A673 (cell line): ENCODE measurements at regions not wholly inside any gene's neighbourhood (a gene's known extent, or its start where the extent isn't known, plus 50 kb on each side); places are given as distances from the start of the nearest gene placed in this dataset.

Experiments
- BruUV-seq: library from RNA; stranded (reverse); fragments of 400-500 nt; replicated peaks from 2 replicates; lab custom pipeline; 2021; lab: Mats Ljungman, UMichigan
- CTCF ChIA-PET: fragments of 300-600 bp; sonication (Branson Sonifier 250); formaldehyde crosslinking; loops from one replicate; lab custom pipeline; 2022; ENCODE audit warnings: antibody characterized with exemption; lab: Charles Lee
- POLR2A ChIA-PET: fragments of 300-600 bp; sonication (Branson Sonifier 250); formaldehyde crosslinking; loops from one replicate; lab custom pipeline; 2022; ENCODE audit warnings: antibody characterized with exemption; ENCODE audit not compliant: low non-redundant PET; lab: Charles Lee
- DNase-seq: peaks from one replicate; pipeline ENCODE4 v3.0.0-alpha.2; 2015; ENCODE audit warnings: low spot score
- H3K27ac ChIP-seq: fragments of 200-600 bp; sonication (generic); 2 replicates; pipeline ENCODE4 v1.5.1; 2016; ENCODE audit warnings: mixed run types, low read depth, mild to moderate bottlenecking, mixed read lengths, antibody characterized with exemption, low read length; ENCODE audit not compliant: poor library complexity, severe bottlenecking
- H3K27me3 ChIP-seq: fragments of 200-600 bp; sonication (generic); replicated peaks from 2 replicates; pipeline ENCODE4 v1.6.1; 2017; ENCODE audit warnings: mixed run types, low read depth, mild to moderate bottlenecking, mixed read lengths, antibody characterized with exemption, low read length; ENCODE audit not compliant: insufficient read depth, poor library complexity
- H3K36me3 ChIP-seq: fragments of 200-600 bp; sonication (generic); 2 replicates; pipeline ENCODE4 v1.6.1; 2016; ENCODE audit warnings: mixed run types, mild to moderate bottlenecking, mixed read lengths, antibody characterized with exemption, low read length; ENCODE audit not compliant: insufficient read depth, poor library complexity, severe bottlenecking
- H3K4me1 ChIP-seq: fragments of 200-600 bp; sonication (generic); 2 replicates; pipeline ENCODE4 v1.6.1; 2017; ENCODE audit warnings: mixed run types, mild to moderate bottlenecking, mixed read lengths, antibody characterized with exemption, low read length; ENCODE audit not compliant: insufficient read depth, poor library complexity, severe bottlenecking
- H3K4me3 ChIP-seq: fragments of 200-600 bp; sonication (generic); 2 replicates; pipeline ENCODE4 v1.5.1; 2016; ENCODE audit warnings: low read depth, mixed run types, mild to moderate bottlenecking, mixed read lengths, low read length; ENCODE audit not compliant: poor library complexity, severe bottlenecking
- H3K9me3 ChIP-seq: fragments of 200-600 bp; sonication (generic); 2 replicates; pipeline ENCODE4 v1.6.1; 2016; ENCODE audit warnings: mixed run types, low read depth, mild to moderate bottlenecking, mixed read lengths, antibody characterized with exemption, low read length; ENCODE audit not compliant: poor library complexity, severe bottlenecking
- CTCF ChIP-seq: fragments of 300-800, 200-600 bp; sonication (generic); conservative IDR thresholded peaks from 2 replicates; pipeline ENCODE4 v1.5.1; 2017; ENCODE audit warnings: low read depth, mild to moderate bottlenecking, antibody characterized with exemption, low read length, moderate library complexity, mixed read lengths
- EZH2 ChIP-seq: fragments of 200-600 bp; sonication (generic); IDR thresholded peaks from 2 replicates; pipeline ENCODE4 v1.6.1; 2017; ENCODE audit warnings: borderline replicate concordance, low read depth, mild to moderate bottlenecking, mixed read lengths, antibody characterized with exemption, low read length; ENCODE audit not compliant: poor library complexity, severe bottlenecking
- intact Hi-C: fragments of 100-400 bp; cut with micrococcal nuclease; formaldehyde crosslinking; loops from one replicate; pipeline ENCODE4 v1.10.0; 2022; ENCODE audit not compliant: unreplicated experiment

- CTCF ChIA-PET: no interaction called here
- Histone ChIP-seq H3K27ac (no peak overlapping the region), H3K36me3 (no peaks in the 10 kb centered on the region), H3K9me3 (no peaks in the 10 kb centered on the region), H3K27me3 (no peaks in the 10 kb centered on the region), H3K4me1 (peaks cover 18% of the 10 kb centered on the region), H3K4me3 (no peak overlapping the region)
- intact Hi-C loops: no loop called here
- TF ChIP-seq EZH2 (no peak), CTCF (no peak)
- POLR2A ChIA-PET: interaction anchor here (0.6 kb wide), 1 partner anchor 299 kb away, joined by 4 read pairs; no protein-coding TSS in a partner anchor
- BruUV-seq: no TSS peak
- DNase-seq: no peak
Measured at GRCh38 chr3:159896543-159896942, 92.1 kb upstream of the IL12A start.

- BruUV-seq: no TSS peak
- intact Hi-C loops: no loop called here
- H3K4me3 ChIP-seq: no peak overlapping the region
- DNase-seq: peak; percentile 23
- TF ChIP-seq CTCF: no peak
- TF ChIP-seq EZH2: no peak
- no peak overlapping the region for H3K27ac ChIP-seq
- H3K9me3 ChIP-seq: no peaks in the 10 kb centered on the region
- ChIA-PET POLR2A (no interaction called here), CTCF (no interaction called here)
- H3K36me3 ChIP-seq: no peaks in the 10 kb centered on the region
- no peaks in the 10 kb centered on the region for H3K27me3 ChIP-seq
- H3K4me1 ChIP-seq: peaks cover 18% of the 10 kb centered on the region
Measured at GRCh38 chr3:159897331-159898075, 91.1 kb upstream of the IL12A start.

- ChIA-PET CTCF (no interaction called here), POLR2A (no interaction called here)
- Histone ChIP-seq H3K36me3 (no peaks in the 10 kb centered on the region), H3K27ac (no peak overlapping the region), H3K9me3 (no peaks in the 10 kb centered on the region), H3K4me1 (peaks cover 18% of the 10 kb centered on the region), H3K27me3 (no peaks in the 10 kb centered on the region), H3K4me3 (no peak overlapping the region)
- intact Hi-C loops: no loop called here
- DNase-seq: no peak
- BruUV-seq: no TSS peak
- TF ChIP-seq CTCF: no peak
- no peak for TF ChIP-seq EZH2
Measured at GRCh38 chr3:159898147-159898546, 90.5 kb upstream of the IL12A start.
